NCI-H82 treated with DMSO at 0.1 percent for 48 hours (cell line): ENCODE measurements at regions not wholly inside any gene's neighbourhood (a gene's known extent, or its start where the extent isn't known, plus 50 kb on each side); places are given as distances from the start of the nearest gene placed in this dataset.

ENCODE experiments used
- DNase-seq: peaks from one replicate; lab custom pipeline; 2025; ENCODE audit not compliant: unreplicated experiment; lab: John Stamatoyannopoulos, UW

DNA sequence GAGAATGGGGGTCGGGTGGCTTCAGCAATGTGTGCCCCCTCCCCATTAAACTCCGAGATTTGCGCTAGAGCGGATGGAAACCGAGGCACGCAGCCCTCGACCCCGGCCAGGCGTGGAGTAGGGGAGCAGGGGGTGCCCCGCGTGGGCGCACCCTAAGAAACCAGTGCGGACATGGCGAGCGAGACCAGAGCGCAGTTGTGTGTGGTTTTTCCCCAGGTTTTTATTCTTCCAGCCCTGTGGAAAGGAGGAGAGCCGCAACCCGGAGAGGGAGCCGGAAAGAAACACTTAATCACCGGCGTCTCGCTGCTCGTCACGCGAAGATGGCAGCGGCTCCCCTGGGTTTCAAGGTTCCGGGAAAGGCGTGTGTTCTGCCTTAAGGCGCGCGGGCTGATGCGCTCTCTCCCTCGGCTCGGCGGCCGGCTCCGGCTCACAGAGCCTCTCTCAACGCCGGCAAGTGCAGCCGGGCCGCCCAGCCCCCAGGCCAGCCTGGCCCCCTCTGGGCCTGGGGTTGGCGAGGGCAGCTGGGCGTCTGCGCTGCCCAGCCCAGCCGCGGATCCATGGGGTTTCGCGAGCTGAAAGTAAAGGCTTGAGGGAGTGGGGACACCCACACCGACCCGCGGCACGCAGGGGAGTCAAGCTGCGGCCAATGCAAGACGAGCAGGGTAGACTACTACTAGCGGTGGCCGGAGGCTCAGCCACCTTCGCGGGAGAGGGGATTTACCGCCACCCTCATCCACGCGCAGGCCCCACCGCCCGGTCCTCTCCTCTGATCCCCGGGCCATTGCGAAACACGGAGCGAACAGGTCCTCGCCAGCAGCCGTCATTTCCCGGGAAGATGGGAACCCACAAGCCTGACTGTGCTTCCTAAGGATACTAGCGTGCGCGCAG is 74.0 kb upstream of the BCOR start:
- no peak for DNase-seq

DNA sequence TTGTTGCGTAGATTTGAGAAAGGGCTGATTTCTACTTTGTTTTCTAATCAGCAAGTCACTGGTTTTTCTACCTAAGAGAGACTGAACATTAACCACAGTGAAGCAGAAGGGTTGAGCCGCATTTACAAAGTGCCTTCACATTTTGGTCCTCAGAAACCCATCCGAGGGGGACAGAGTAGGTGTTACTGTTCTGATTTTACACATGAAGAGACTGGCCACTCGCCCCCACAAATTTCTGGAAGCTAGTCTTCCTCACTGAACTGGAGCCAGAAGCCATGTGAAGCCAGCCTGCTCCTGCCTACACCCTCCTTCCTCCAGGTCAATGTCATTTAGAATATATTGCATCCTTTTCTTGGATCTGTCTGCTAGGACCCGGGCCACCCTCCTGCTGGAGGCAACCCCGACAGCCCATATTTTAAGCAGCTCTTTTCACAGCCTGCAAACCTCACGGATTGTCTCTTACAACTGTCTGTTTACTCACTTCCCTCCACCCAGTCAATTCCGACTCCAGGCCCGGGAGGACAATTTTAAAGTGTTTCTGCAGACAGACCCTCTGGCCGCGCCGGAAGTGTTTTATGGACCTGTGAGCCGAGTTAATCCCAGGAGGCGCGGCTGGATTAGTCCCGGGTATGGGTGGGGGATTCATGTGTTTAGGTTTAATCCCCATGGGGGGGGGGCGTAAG is 73.2 kb upstream of the BCOR start:
- DNase-seq, result peak; percentile 72

DNA sequence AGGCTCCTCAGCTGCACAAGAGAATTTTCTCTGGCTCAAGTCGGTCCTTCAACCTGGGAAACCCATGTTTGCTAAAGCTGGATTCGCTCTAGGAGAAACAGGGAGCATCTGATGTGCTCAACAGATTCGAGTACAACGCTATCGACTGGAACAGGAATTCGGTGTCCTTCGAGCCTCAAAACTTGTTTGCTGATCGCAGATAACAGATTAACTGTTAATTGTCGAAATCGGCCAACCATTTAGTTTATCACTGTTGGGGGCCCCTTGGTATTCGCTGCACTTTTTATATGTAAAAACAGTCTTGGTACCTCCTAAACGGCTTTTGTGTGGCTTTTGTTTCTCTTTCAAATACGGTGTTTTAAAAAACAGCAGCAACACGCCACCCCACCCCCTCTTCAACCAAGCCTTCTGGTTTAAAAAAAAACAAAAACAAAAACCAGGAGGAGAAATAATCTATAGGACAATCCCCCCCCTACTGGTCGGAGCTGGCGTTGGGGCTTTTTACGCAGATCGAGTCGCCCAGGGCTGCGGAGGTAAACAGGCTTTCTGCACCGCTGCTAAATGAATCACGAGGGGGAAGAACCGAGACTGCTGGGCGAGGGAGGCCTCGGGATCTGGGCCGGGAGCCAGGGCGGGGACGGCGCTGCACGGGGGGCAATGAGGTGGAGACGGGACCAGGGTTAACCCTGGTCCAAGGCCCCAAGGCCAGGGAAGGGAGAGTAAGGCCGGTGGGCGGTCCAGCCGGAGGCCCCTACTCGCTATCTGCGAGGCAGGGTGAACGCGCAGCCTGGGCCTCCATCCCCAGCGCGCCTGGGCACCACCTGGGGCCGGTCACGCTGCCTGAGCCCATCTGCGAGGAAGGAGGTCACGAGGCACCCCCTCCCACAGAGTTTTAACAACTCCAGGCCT is 71.7 kb upstream of the BCOR start:
- peak; percentile 65 for DNase-seq

DNA sequence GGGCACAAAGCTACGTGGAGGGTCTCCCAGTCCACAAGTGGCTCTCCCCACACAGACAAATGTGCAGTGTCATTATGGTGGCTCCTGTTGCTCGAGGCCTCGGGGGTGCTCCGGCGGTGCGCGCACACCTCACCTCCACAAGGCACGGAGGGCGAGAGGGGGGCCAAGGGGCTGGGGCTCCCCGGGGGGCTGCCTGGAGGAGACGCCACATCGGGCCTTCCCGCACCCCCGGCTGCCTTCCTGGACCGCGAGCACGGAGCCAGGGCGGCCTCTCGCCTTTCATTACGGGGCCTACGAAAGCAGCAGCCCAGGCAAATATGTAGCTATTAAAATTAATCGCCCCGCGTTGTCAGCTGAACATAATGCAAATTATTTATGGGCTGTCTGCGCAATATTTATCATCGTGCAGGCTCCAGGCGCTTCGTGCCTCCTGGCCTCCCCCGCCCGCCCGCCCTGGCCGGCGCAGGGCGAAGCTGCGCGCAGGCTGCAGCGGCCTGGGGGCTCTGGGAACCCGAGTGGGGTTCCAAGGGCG is 70.8 kb upstream of the BCOR start:
- no peak for DNase-seq

DNA sequence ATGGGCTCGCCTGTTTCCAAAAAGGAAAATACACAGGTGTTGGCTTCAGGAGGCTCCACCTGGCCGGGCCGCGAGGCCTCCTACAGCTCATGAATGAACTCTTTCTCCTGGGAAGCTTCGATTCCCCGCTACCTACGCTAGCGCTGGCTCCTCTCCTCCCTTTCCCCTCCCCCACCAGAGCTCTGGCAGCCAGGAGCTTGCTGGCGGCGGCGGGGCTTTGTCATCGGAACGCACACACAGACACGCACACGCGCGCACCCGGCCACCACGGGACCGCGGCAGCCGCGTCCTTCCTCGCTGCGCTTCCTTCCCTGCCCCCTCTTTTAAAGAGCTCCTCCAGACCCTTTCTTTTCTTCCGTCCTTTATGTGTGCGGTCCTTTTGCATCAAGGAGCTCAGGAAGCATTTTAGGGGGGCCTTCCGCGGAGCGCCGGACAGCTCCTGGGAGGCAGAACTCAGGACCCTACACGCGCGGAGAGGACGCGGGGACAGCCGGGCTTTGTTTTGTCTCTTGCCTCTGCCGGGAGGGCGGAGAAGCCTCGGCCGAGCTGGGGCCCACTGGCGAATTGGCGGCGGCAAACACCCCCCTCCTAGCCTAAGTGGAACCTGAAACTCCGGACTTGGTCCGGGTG is 70.2 kb upstream of the BCOR start:
- no peak for DNase-seq

DNA sequence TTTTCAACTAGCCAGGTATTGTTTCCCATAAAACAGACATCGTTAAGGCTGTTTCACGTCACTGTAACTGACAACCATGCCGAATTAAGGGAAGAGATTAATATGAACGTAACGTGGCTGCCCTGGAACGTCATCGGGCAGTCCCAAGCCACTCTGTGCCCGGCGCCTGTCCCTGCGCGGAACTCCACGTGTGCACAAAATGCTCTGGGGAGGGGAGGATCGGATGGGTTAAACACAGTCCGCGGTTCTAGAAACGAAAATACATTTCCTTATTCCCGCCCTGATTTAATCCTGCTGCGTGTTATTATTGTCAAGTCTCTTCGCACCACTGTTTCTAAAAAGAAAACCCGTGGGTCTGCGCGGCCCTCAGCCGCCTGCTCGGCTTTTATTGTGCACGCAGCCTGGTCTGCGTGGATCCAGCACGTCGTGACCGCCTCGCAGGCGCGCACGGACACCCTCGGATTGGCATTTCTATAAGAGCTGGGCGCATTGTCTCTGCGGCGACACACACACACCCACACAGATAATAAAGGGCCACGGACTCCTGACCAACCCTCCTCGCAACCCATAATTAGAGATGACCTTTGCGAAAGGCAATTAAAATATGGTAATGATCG is 69.6 kb upstream of the BCOR start:
- no peak for DNase-seq

DNA sequence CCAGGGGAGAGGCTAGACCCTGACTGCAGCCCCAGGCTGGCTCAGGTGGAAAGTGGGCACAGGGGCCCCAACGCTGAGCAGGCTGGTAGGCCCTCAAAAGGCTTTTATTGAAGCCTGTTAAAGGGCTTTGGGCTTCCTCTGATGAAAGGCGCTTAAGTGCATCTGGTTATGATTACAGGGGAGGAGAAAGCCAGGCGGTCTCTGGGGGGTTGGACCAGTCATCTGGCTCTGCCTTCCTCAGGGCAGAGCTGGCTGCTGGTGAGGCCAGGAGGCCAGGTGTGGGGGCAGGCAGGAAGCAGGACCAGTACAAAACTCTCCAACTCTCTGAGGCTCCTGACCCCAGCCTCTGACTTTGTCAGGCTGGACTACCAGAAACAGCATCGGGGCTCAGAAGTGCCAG is 68.8 kb upstream of the BCOR start:
- DNase-seq, result peak; percentile 85

DNA sequence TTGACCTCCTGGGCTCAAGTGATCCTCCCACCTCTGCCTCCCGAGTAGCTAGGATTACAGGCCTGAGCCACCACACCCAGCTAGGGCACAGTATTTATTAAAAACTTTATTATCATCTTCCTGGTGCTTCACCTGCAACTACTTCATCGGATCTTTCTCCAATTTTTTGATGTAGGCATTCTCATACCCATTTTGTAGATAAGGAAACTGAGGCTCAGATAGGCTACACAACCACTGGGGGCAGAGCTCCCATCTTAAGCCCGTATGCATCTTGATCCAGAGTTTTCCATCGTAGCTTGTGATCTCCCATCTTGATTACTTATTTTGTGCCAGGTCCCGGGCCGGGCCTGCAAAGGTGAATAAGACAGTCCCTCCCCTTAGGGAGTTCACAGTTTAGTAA is 68.1 kb upstream of the BCOR start:
- DNase-seq, result no peak

DNA sequence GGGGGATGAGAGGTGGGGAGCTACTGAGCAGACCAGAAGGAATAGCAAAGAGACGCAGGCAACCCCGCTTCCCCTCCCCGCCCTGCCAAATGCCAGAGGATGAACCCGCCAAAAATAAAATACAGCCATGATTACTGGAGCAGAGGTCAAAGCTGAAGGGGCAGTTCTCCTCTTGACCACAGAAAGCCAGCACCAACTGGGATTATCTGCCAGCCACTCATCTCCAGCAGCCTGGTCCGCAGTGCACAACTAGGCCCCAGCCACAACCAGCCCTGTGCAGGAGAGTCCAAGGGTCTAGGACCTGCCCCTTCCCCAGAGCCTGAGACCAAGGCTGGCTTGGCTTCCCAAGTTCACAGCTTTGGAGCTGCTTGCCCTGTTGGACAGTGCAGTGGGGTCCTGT is 67.4 kb upstream of the BCOR start:
- no peak for DNase-seq

DNA sequence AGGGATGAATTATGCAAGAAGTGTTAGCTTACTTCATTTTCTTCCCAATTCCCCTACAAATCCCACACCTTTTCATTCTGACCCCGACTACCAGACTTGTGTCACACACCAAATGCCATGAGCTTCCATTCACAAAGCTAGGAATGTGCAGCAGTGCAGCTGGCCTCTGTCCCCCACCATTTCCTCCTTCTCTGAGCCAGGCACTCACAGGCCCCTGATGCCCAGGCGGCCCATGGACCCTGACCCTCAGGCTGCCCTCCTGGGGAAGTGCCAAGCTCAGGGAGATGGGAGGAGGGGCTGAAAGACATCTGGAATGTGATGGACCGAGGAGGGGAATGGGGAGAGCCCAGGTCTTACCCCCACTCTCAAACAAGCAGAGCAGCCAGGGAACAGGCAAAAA is 67.0 kb upstream of the BCOR start:
- no peak for DNase-seq

DNA sequence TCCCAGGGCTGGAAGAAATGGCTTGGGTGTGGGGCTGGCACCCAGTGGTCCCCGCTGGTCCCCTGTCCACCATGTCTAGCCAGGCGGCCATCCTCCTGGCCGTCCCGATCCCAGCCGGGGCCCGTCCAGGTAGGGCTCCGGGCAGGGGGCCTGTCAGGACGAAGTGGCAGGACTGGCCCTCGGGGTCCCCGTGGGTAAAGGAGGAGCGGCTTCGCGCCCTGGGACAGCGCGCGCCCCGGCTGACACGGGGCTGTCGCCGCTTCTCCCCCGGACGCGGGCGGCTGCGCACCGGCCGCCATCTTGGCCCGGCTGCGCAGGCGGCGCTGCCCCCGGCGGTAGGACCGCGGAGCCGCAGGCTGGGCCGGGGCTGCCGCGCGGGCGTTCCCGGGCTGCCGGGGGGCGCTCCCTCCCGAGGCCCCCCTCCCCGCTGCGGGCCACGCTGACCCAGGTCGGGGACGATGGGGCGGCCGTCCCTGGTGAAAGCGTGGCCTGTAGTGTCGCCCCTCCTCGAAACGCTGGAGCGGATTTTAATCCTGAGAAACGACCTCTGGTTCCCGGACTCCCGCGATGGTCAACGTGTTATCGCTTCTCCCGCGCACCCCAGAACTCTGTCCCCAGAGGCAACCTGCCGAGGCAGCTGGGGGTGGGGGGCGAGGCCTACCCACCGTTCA is 60.4 kb upstream of the BCOR start:
- DNase-seq, result no peak

DNA sequence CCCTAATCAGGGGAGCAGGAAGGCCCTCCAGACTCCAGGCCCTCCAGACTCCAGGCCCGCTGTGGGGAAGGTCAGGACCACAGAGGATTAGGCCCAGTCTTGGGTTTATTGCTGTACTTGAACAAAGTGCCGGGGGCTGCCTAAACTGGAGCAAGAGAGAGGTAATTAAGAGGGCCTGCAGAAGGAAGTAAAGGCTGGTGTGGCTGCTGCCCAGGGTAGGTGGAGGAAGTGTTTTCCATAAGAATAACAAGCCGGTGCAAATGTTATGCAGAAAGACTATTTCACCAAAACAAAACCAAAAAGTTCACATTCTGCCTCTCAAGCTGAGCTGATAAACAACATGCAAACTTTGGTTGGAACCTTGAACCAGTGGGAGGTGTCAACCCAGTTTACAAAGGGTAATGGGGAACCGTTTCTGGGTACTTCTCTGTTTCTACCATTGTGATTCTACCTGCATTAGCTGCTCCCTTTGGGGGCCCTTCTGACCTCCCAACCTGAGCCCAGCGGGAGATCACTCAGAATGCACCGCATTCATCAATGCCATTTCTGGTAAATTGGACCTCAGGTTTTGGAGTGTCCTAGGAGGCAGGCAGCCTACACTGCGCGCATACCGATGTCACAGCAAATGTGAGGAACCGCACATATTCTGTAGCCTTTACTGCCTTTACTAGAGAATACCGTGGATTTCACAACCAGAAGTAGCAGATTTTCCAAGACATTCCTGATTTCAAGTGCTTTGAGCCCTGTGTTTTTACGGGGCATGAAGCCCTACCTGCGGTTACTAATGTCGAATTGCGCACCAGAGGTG is 59.7 kb upstream of the BCOR start:
- DNase-seq, result no peak

DNA sequence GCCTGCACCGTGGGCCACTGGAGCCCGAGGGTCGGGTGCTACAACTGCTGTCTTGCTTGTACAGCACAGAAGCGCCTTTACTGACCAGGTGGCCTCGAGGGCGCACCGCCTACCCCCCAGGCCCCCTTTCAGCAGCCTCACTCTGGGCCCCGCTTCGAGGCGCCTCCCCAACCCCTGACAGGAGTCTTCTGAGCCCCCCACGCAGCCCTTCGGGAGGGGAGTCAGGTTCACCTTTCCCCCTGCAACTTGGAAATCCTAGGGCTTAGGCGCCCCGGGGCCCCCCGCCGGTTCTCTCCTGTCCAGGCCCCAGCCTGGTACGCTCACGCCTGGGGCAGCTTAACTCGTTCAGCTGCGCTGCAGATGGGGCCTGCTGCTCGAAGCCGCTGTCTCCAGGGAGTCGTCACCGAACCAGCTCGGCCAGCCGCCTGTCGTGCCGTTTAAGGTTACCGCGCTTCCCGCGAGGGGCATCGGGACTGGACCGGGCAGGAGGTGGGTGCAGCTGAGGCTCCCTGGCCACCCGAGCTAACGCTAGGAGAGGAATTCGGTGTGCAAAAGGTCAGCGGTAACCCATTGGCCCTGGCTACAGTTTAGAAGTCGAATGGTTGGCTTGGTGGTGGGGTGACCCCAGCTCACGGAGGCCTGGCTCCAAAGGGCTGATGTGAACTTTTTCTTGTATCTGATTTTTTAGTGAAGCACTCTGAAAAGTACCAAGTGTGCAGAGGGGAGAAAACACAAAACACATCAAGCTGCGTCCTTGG is 58.9 kb upstream of the BCOR start:
- no peak for DNase-seq

DNA sequence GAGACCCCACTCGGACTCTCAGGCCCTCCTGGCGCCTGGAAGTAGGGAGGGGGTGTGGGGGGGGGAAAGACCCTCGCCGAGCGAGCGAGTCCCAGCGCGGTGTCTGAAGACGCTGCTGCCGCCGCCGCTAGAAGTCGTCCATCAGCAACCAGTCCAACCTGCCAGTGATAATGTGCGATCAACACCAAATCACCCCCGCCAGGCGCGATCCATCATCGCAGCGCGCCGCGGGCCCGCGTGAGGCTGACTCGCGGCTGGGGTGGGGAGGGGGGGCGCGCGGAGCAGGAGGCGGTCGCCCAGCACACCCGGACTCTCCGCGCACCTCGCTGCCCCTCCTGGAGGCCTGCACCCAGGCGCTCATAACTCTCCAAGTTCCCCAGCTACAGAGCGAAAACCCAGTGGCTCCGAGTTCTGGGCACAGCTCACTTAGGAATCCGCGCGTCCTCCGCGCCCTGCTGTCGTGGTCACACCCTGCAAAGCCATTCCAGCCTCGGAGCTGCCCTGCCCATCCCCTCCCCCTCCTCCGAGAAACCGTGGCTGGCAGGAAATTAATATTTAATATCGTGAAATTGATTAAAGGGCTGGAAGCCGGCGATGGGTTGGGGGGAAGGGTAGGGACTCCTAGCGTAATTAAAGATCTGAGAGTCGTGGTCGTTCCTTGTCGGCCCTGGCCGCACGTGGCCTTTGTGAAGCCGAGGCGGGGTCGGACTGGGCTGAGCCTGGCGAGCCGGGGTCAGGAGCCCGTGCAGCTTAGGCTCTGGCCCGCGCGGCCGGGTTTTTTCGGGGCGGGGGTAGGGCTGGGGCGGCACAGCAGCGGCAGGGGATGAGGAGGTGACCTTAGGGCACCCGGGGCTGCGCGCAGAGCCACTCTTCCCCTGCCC is 58.1 kb upstream of the BCOR start:
- DNase-seq, result no peak

DNA sequence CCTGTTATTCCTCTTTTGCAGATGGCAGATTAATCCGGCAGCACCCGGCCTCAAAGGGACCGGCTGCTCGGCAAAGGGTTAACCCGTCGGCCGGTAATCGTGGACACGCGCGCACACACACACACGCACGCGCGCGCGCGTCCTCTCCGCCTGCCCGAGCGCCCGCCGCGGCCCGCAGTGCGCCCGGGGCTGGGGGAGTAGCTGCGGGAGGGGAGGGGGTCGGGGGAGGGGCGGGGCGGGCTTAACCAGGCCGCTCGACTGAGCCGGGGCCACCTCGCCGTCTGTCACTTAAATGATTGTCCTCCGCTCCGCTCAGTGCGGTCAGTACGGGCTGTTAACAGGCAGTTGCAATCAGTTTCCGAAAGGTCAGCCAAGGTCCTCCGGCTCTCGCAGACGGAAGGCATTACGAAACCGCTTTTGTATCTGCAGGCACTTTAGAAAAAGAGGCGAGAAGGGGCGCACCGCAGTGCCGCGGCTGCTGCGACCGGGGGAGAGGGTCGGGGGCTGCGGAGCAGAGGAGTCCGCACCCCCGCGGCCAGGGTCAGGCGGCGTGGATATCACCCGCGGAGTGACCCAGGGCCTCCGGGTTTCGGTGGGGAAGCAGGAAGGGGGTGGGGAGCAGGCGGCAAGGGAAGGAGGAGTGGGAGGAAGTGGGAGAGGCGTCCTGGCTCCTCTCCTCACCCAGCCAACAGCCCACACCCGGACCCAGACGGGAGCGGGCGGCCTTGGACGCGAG is 57.3 kb upstream of the BCOR start:
- peak; percentile 79 for DNase-seq

DNA sequence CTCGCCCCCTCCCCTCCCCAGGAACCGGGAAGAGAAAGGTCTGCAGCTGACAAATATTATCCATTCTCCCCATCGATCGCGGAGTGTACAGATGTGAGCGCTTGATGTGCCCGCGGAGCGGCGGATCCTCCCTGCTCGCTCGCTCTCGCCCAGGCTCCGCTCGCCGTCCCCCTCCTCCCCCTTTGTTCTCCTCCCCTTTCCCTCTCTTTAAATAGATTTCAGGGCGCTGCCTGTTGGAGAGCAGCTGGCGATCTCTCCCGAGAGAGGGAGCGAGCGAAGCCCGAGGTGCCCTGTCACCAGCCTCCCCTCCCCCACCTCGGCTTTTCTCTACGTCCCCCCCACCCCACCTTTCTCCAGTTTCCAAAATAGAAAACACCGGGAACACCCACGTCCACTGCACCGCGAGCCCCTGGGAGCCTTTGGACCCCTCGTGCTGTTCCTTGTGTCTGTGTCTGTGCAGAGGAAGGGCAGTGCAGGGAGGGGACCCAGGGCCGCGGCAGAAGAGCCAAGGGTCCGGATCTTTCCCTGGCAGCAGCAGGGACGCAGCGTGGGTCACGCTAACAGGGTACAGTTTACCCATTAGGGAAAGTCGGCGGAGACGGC is 56.6 kb upstream of the BCOR start:
- peak; percentile 75 for DNase-seq
